H1 (cell line): ENCODE measurements at regions not wholly inside any gene's neighbourhood (a gene's known extent, or its start where the extent isn't known, plus 50 kb on each side); places are given as distances from the start of the nearest gene placed in this dataset.

Experiments
- JUND ChIP-seq: IDR thresholded peaks from 2 replicates; pipeline ENCODE4 v1.6.1; 2011; ENCODE audit warnings: mild to moderate bottlenecking, improper control_type of control experiment, low read length
- MAFK ChIP-seq: IDR thresholded peaks from 2 replicates; pipeline ENCODE4 v1.6.1; 2012; ENCODE audit warnings: low read depth, mild to moderate bottlenecking, improper control_type of control experiment, low read length
- NRF1 ChIP-seq: IDR thresholded peaks from 2 replicates; pipeline ENCODE4 v1.6.1; 2011; ENCODE audit warnings: mild to moderate bottlenecking, low read depth, low read length, improper control_type of control experiment
- PHF8 ChIP-seq: fragments of 200-600 bp; sonication (generic); conservative IDR thresholded peaks from 2 replicates; pipeline ENCODE4 v1.7.1; 2012; ENCODE audit warnings: low read depth, mild to moderate bottlenecking, inconsistent platforms, low read length, moderate library complexity
- TAF1 ChIP-seq: IDR thresholded peaks from 2 replicates; pipeline ENCODE4 v1.6.1; 2011; ENCODE audit warnings: mild to moderate bottlenecking, low read depth, low read length
- TF ChIP-seq, protein P1 (sequence below): IDR thresholded peaks from 2 replicates; pipeline ENCODE4 v1.6.1; 2011; ENCODE audit warnings: low read length, improper control_type of control experiment

DNA sequence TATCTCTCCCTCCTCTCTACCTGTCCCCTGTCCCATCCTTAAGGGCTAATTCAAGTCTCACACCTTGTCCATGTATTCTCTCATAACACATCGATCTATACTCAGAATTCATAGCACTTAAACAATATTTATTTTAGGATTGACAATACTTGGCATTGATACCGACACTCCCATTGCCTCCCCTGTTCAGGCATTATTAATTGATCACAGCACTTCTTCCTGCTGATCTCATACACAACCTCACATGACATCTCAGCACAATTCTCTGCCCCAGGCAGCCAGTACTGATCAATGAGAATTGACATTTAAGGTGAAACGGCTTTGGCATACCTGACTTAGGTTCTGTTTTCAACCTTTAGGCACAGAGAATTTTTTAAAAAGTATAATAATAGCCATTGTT is 582.4 kb upstream of the BRINP1 start (continued):
- TF ChIP-seq NRF1 (no peak), MAFK (no peak), JUND (no peak), TAF1 (no peak), PHF8 (no peak)
- TF ChIP-seq, protein P1, sequence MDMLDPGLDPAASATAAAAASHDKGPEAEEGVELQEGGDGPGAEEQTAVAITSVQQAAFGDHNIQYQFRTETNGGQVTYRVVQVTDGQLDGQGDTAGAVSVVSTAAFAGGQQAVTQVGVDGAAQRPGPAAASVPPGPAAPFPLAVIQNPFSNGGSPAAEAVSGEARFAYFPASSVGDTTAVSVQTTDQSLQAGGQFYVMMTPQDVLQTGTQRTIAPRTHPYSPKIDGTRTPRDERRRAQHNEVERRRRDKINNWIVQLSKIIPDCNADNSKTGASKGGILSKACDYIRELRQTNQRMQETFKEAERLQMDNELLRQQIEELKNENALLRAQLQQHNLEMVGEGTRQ: no peak
